Medulla oblongata (tissue), 1 donor: ENCODE measurements at regions not wholly inside any gene's neighbourhood (a gene's known extent, or its start where the extent isn't known, plus 50 kb on each side); places are given as distances from the start of the nearest gene placed in this dataset.
"Not testable (repeated sequence)": the region's sequence is repeated elsewhere in the genome, so short reads cannot be mapped to it uniquely, and the experiment has no call there.

Source experiments
- DNase-seq: peaks from one replicate; pipeline ENCODE4 v3.0.0-alpha.2; 2015; ENCODE audit errors: extremely low spot score

GRCh38 chr12:59405992-59406391 is 189.8 kb upstream of the SLC16A7 start:
- DNase-seq = no peak

GRCh38 chr12:59404109-59404650 is 191.6 kb upstream of the SLC16A7 start:
- DNase-seq = no peak

GRCh38 chr12:59403259-59403932 is 192.4 kb upstream of the SLC16A7 start:
- DNase-seq = peak; percentile 91

GRCh38 chr12:59401862-59402261 is 194.0 kb upstream of the SLC16A7 start:
- no peak for DNase-seq

- no peak for DNase-seq
These were observed 197.7 kb upstream of the SLC16A7 start for GRCh38 chr12:59398164-59398563.

GRCh38 chr12:59396919-59397318 is 198.9 kb upstream of the SLC16A7 start:
- DNase-seq = no peak

GRCh38 chr12:59396519-59396918 is 199.3 kb upstream of the SLC16A7 start:
- no peak for DNase-seq

GRCh38 chr12:59395310-59395709 is 200.5 kb upstream of the SLC16A7 start:
- not testable (repeated sequence) for DNase-seq

- no peak for DNase-seq
These were observed 202.3 kb upstream of the SLC16A7 start for GRCh38 chr12:59393506-59393905.

GRCh38 chr12:59389968-59390576 is 205.8 kb upstream of the SLC16A7 start:
- no peak for DNase-seq

GRCh38 chr12:59388694-59389093 is 207.1 kb upstream of the SLC16A7 start:
- no peak for DNase-seq

- no peak for DNase-seq
These were observed 207.7 kb upstream of the SLC16A7 start for GRCh38 chr12:59388176-59388575.

GRCh38 chr12:59386236-59386635 is 209.6 kb upstream of the SLC16A7 start:
- no peak for DNase-seq

- DNase-seq = no peak
These were observed 212.6 kb upstream of the SLC16A7 start for GRCh38 chr12:59383079-59383822.

GRCh38 chr12:59382282-59383078 is 213.3 kb upstream of the SLC16A7 start:
- no peak for DNase-seq

GRCh38 chr12:59381106-59381505 is 214.7 kb upstream of the SLC16A7 start:
- no peak for DNase-seq

GRCh38 chr12:59375633-59376032 is 220.2 kb upstream of the SLC16A7 start:
- no peak for DNase-seq

- no peak for DNase-seq
These were observed 221.0 kb upstream of the SLC16A7 start for GRCh38 chr12:59374783-59375182.

GRCh38 chr12:59372956-59373355 is 222.9 kb upstream of the SLC16A7 start:
- DNase-seq = peak; percentile 48

GRCh38 chr12:59370933-59371332 is 224.9 kb upstream of the SLC16A7 start:
- DNase-seq = no peak

- no peak for DNase-seq
These were observed 230.7 kb upstream of the SLC16A7 start for GRCh38 chr12:59365133-59365532.

GRCh38 chr12:59357811-59358210 is 238.0 kb upstream of the SLC16A7 start:
- DNase-seq = no peak
